Fibroblast of lung (primary cell): ENCODE measurements at regions not wholly inside any gene's neighbourhood (a gene's known extent, or its start where the extent isn't known, plus 50 kb on each side); places are given as distances from the start of the nearest gene placed in this dataset.

Experiments
- CTCF ChIP-seq, 2 donors: IDR thresholded peaks in 1 of 2; conservative IDR thresholded peaks in 1 of 2; 1 replicate in 1 of 2; 2 replicates in 1 of 2; pipeline ENCODE4 v1.5.1; 2011 to 2012; ENCODE audit warnings: low read length in 2 of 2, control low read depth in 1 of 2, inconsistent platforms in 1 of 2, low read depth in 1 of 2, mild to moderate bottlenecking in 1 of 2
- EZH2 ChIP-seq: IDR thresholded peaks from 2 replicates; pipeline ENCODE4 v1.5.1; 2012; ENCODE audit warnings: low read length, control low read depth, mild to moderate bottlenecking; ENCODE audit errors: missing control alignments

DNA sequence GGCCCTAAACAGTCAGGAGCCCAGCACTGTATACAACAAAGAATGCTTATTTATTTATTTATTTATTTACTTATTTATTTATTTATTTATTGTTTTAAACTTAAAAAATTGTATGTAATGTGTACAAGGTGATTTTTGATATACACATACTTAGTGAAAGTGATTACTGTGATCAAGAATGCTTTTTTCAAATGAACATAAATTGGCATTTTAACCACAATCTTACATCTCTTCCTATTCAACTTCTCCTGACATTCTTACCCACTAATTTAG is 776.6 kb downstream of the TSN start:
- TF ChIP-seq CTCF (conservative IDR thresholded peaks at IDR 0.05 in 1 of 2, IDR thresholded peaks at IDR 0.05 in 1 of 2; ENCODE audit: low read depth in 1 of 2, low read length in 2 of 2): no peak
- no peak for TF ChIP-seq EZH2
